GM12891 (cell line): ENCODE measurements at regions not wholly inside any gene's neighbourhood (a gene's known extent, or its start where the extent isn't known, plus 50 kb on each side); places are given as distances from the start of the nearest gene placed in this dataset.

Source experiments
- POLR2A ChIP-seq: IDR thresholded peaks from 2 replicates; pipeline ENCODE4 v1.6.1; 2011; ENCODE audit warnings: low read depth, low read length, control low read depth
- POLR2AphosphoS5 ChIP-seq: IDR thresholded peaks from 2 replicates; pipeline ENCODE4 v1.6.1; 2011; ENCODE audit warnings: low read depth, low read length, control low read depth

DNA sequence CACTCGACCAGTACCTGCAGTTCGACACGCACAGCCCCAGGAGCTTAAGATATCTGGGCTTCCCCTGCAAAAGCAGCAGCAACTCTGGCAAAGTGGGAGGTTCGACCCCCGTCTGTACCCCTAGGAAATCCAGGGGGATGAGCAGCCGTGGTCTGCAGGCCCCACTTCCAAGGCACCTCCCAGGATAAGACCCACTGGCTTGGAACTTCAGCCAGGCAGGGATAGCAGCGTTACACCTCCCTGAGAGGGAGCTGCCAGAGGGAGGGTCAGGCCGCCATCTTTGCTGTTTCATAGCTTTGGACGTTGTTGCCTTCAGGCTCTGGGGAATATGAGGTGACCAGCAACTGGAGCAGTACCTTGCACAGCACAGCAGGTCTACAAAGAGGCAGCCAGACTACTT lies 351.1 kb downstream of the SOX11 start:
- TF ChIP-seq POLR2A (no peak), POLR2AphosphoS5 (no peak)
